ENCODE measurements at regions not wholly inside any gene's neighbourhood (a gene's known extent, or its start where the extent isn't known, plus 50 kb on each side); places are given as distances from the start of the nearest gene placed in this dataset.

- CTCF ChIA-PET: no interaction called here
- Histone ChIP-seq H3K4me1 (no peaks in the 10 kb centered on the region), H3K4me3 (no peak overlapping the region), H3K27ac (no peak overlapping the region), H3K4me2 (no peak overlapping the region), H3K9me3 (no peaks in the 10 kb centered on the region)
- no peak for FAIRE-seq
- TF ChIP-seq TFCP2L1 (CRISPR knock-in tag; IDR thresholded peaks at IDR 0.05): no peak
- no peak for TF ChIP-seq ESRRA (IDR thresholded peaks at IDR 0.05; ENCODE audit: borderline replicate concordance, low read length)
- TF ChIP-seq ZFP36 (IDR thresholded peaks at IDR 0.05; ENCODE audit: borderline replicate concordance, partially characterized antibody): no peak
- no peak for TF ChIP-seq ZSCAN20 (CRISPR knock-in tag; IDR thresholded peaks at IDR 0.05)
- no peak for TF ChIP-seq CHD4 (IDR thresholded peaks at IDR 0.05; ENCODE audit: borderline replicate concordance)
- no peak for TF ChIP-seq SMC3 (IDR thresholded peaks at IDR 0.05)
- TF ChIP-seq RNF2 (IDR thresholded peaks at IDR 0.05; ENCODE audit: borderline replicate concordance, low read depth): no peak
- TF ChIP-seq MAX (IDR thresholded peaks at IDR 0.05): no peak
- TF ChIP-seq HES2 (IDR thresholded peaks at IDR 0.05): no peak
- no peak for TF ChIP-seq ELK1 (IDR thresholded peaks at IDR 0.05; ENCODE audit: low read depth, low read length)
- TF ChIP-seq JUNB (IDR thresholded peaks at IDR 0.05): no peak
- POLR2A ChIA-PET: no interaction called here
- no peak for ATAC-seq
- 6% methylated on average over 4 of the region's 4 CpGs for WGBS (ENCODE audit: missing lambda C conversion rate)
- no peak for DNase-seq (ENCODE audit: low read depth in 1 of 2, low spot score in 1 of 2)
These were observed 1211.5 kb downstream of the SORCS1 start for GRCh38 chr10:105953056-105953455.

- Histone ChIP-seq H3K27ac (no peak overlapping the region), H3K4me1 (no peaks in the 10 kb centered on the region), H3K4me2 (no peak overlapping the region), H3K4me3 (no peak overlapping the region), H3K9me3 (no peaks in the 10 kb centered on the region)
- ChIA-PET POLR2A (no interaction called here), CTCF (no interaction called here)
- no peak for ATAC-seq
- WGBS (ENCODE audit: missing lambda C conversion rate): 2% methylated on average over 3 of the region's 3 CpGs
- FAIRE-seq: no peak
- TF ChIP-seq ESRRA (IDR thresholded peaks at IDR 0.05; ENCODE audit: borderline replicate concordance, low read length) (no peak), EP300 (IDR thresholded peaks at IDR 0.05) (no peak), NPAS2 (CRISPR knock-in tag; IDR thresholded peaks at IDR 0.05; ENCODE audit: borderline replicate concordance) (no peak), BHLHE40 (IDR thresholded peaks at IDR 0.05; ENCODE audit: low read depth, low read length) (no peak), ATOH8 (CRISPR knock-in tag; IDR thresholded peaks at IDR 0.05; ENCODE audit: low read depth) (no peak)
- DNase-seq (ENCODE audit: low read depth in 1 of 2, low spot score in 1 of 2): no peak
These were observed 1212.4 kb downstream of the SORCS1 start for GRCh38 chr10:105952153-105952552.

GRCh38 chr10:105950410-105950809, 1214.1 kb downstream of the SORCS1 start:
- POLR2A ChIA-PET: no interaction called here
- ATAC-seq (peak in 1 of 2 experiments; percentile 66; a peak in 3 of 6 replicates), FAIRE-seq (no peak)

More at GRCh38 chr10:105950410-105950809, 1214.1 kb downstream of the SORCS1 start:
- Histone ChIP-seq H3K4me2 (no peak overlapping the region), H3K4me1 (no peaks in the 10 kb centered on the region), H3K9me3 (no peaks in the 10 kb centered on the region), H3K4me3 (no peak overlapping the region), H3K27ac (no peak overlapping the region)
- TF ChIP-seq RAD21 (conservative IDR thresholded peaks at IDR 0.05 in 1 of 2, IDR thresholded peaks at IDR 0.05 in 1 of 2) (peak; percentile 36 to 50; a peak in 3 of 5 replicates), MAZ (IDR thresholded peaks at IDR 0.05; ENCODE audit: borderline replicate concordance, low read depth, low read length) (no peak), SMC3 (IDR thresholded peaks at IDR 0.05) (peak; percentile 40; the same call in 2 of the 3 replicates), CTCF (IDR thresholded peaks at IDR 0.05) (peak; percentile 50), FOXS1 (CRISPR knock-in tag; IDR thresholded peaks at IDR 0.05) (no peak)
- CTCF ChIA-PET: interaction anchor here (1.1 to 2.3 kb wide), 6 partner anchors 9 to 37 kb away, joined by 3 to 10 read pairs (median 4); no protein-coding TSS in a partner anchor
- WGBS (ENCODE audit: missing lambda C conversion rate): 22% methylated on average over 2 of the region's 2 CpGs
- DNase-seq (ENCODE audit: low read depth in 1 of 2, low spot score in 1 of 2): peak; percentile 10 to 44
